Kidney epithelial cell (primary cell): ENCODE measurements at regions not wholly inside any gene's neighbourhood (a gene's known extent, or its start where the extent isn't known, plus 50 kb on each side); places are given as distances from the start of the nearest gene placed in this dataset.

Source experiments
- DNase-seq: peaks from one replicate; pipeline ENCODE4 v3.0.0-alpha.2; 2010; ENCODE audit warnings: low read depth
- H3K27me3 ChIP-seq: 2 replicates; pipeline ENCODE4 v1.6.0; 2011; ENCODE audit warnings: low read length; ENCODE audit not compliant: control insufficient read depth, insufficient read depth
- H3K36me3 ChIP-seq: 2 replicates; pipeline ENCODE4 v1.5.1; 2011; ENCODE audit warnings: low read length; ENCODE audit not compliant: control insufficient read depth, insufficient read depth
- H3K4me3 ChIP-seq: 2 replicates; pipeline ENCODE4 v1.5.1; 2011; ENCODE audit warnings: low read depth, mild to moderate bottlenecking, control low read depth, low read length
- CTCF ChIP-seq: IDR thresholded peaks from 2 replicates; pipeline ENCODE4 v1.5.1; 2011; ENCODE audit warnings: mild to moderate bottlenecking, moderate library complexity, low read length, control low read depth, inconsistent platforms; ENCODE audit not compliant: insufficient read depth, poor library complexity, severe bottlenecking

DNA sequence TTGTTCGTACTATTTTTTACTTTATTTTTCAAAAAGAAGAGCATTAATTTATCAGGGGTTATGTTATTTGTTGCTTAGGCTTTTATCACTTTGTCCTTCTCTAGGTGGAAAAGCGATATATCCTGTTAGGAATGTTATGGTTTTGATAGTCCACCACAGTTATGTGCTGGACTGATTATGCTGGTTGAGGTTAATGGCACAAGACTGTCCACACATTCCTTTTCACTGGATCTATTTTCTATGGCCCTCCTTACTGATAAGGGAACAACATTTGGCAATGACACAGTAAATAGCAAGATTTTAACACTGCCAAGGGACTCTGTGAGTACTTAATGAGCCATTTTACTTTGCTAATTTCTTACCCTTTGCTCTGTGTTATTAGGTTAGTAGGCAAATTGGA is 1212.3 kb downstream of the NXPH1 start:
- Histone ChIP-seq H3K27me3 (no peaks in the 10 kb centered on the region), H3K36me3 (no peaks in the 10 kb centered on the region), H3K4me3 (no peak overlapping the region)
- peak; percentile 34 for DNase-seq
- no peak for TF ChIP-seq CTCF

DNA sequence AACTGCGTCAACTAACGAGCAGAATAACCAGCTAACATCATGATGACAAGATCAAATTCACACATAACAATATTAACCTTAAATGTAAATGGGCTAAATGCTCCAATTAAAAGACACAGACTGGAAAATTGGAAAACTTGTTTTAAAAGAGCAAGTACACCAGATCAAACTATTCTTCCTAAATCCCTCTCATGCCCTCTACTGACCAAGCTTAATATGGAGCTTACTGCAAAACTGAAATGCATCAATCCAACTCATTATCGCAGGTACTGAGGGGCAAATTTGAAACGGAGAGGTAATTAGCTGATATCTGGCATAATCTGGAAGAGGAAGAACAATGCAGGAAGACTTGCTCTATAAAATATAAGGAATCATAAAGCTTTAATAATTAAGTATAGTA is 1223.8 kb downstream of the NXPH1 start:
- Histone ChIP-seq H3K36me3 (no peaks in the 10 kb centered on the region), H3K4me3 (no peak overlapping the region), H3K27me3 (no peaks in the 10 kb centered on the region)
- peak; percentile 31 for TF ChIP-seq CTCF
- no peak for DNase-seq

DNA sequence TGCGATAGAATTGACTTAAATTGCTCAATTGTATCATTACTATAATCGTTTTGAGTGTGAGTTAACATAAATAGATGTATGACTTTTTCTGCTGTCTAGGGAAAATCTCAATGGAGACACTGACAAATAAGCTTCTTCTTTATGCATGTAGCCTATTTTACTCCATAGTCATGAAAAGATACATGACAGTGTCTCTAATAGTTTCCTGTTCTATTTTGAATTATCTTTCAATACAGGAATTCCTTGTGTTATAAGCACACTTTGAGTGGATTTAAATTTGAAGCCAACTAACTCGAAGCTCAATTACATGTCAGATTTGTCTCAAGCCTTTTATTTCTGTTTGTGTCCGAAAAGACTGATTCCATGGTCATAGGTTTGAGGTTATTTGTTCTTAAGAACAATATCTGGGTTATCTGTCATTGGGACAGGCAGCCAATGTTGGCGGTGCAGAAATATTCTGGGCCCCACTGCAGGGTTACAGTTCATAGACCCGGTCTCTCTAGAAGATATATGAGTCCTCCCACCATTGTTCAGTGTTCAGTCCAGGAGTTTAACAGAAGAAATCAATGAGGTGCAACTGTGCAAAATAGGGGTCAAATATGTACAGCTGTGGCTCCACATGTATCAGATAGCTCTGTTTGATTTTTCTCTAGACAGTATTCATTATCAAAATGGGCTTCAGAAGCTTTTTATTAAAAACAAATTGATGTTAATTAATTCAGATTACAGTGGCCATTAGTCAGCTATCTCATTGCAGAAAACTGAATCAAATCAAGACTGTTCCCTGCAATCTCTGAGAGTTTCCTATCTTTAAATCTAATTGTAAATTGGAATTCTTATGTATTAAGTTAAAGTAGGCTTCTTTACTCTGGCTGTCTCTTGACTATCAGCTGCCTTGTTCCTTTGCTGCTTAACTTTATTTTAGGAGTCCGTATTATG is 1238.8 kb downstream of the NXPH1 start:
- Histone ChIP-seq H3K4me3 (no peak overlapping the region), H3K36me3 (no peaks in the 10 kb centered on the region), H3K27me3 (no peaks in the 10 kb centered on the region)
- TF ChIP-seq CTCF = no peak
- no peak for DNase-seq

GRCh38 chr7:9680713-9681112 is 1247.3 kb downstream of the NXPH1 start:
- H3K27me3 ChIP-seq = no peaks in the 10 kb centered on the region
- no peaks in the 10 kb centered on the region for H3K36me3 ChIP-seq
- H3K4me3 ChIP-seq = no peak overlapping the region
- DNase-seq = no peak
- TF ChIP-seq CTCF = no peak

DNA sequence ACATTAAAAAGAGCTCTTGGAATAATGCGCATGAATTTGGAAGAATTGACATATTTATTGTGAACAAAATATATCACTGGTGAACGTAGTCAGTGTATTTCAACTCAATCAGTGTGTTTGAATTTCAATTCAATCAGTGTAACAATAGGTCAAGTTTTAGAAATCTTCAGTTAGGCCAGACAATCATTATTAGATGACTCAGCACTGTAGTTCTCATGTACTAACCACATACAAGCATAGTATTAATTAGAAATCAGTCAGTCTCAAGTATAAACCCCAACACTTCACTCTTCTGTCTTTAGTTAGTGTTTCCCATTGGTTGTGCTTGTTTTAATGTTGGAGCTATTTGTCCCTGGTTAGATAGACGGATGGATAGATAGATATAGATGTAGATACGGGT is 1247.9 kb downstream of the NXPH1 start:
- no peaks in the 10 kb centered on the region for H3K36me3 ChIP-seq
- TF ChIP-seq CTCF = no peak
- H3K4me3 ChIP-seq = no peak overlapping the region
- H3K27me3 ChIP-seq = no peaks in the 10 kb centered on the region
- no peak for DNase-seq

DNA sequence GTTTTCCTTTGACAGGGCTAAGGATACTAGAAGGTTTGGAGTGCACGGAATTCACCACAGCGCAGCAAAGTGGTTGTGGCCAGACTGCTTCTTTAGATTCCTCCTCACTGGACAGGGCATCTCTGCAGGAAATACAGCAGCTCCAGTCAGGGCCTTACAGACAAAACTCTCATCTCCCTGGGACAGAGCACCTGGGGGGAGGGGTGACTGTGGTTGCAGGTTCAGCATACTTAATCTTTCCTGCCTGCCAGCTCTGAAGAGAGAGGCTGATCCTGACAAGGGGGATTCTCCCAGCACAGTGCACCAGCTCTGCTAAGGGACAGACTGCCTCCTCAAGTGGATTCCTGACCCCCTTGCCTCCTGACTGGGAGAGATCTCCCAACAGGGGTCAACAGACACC is 1257.9 kb downstream of the NXPH1 start:
- Histone ChIP-seq H3K27me3 (no peaks in the 10 kb centered on the region), H3K4me3 (no peak overlapping the region), H3K36me3 (no peaks in the 10 kb centered on the region)
- TF ChIP-seq CTCF = no peak
- DNase-seq = no peak
